Chondrocyte (in vitro differentiated cells): ENCODE measurements at regions not wholly inside any gene's neighbourhood (a gene's known extent, or its start where the extent isn't known, plus 50 kb on each side); places are given as distances from the start of the nearest gene placed in this dataset.
"Not testable (repeated sequence)": the region's sequence is repeated elsewhere in the genome, so short reads cannot be mapped to it uniquely, and the experiment has no call there.

Source experiments
- DNase-seq: peaks from one replicate; pipeline ENCODE4 v3.0.0; 2021; ENCODE audit warnings: mixed read lengths, low spot score
- H3K27ac Mint-ChIP-seq: one replicate; pipeline ENCODE4 v1.8.0; 2021; ENCODE audit warnings: mild to moderate bottlenecking, moderate library complexity, mixed read lengths; ENCODE audit not compliant: unreplicated experiment
- H3K27me3 Mint-ChIP-seq: 2 replicates; pipeline ENCODE4 v1.8.0; 2021; ENCODE audit warnings: low read depth, mixed read lengths
- H3K36me3 Mint-ChIP-seq: 2 replicates; pipeline ENCODE4 v1.8.0; 2021; ENCODE audit warnings: low read depth, mixed read lengths
- H3K4me1 Mint-ChIP-seq: 2 replicates; pipeline ENCODE4 v1.8.0; 2021; ENCODE audit warnings: low read depth, mild to moderate bottlenecking, mixed read lengths
- H3K4me3 Mint-ChIP-seq: one replicate; pipeline ENCODE4 v1.8.0; 2021; ENCODE audit warnings: mild to moderate bottlenecking, moderate library complexity, mixed read lengths; ENCODE audit not compliant: unreplicated experiment
- H3K9me3 Mint-ChIP-seq: 2 replicates; pipeline ENCODE4 v1.8.0; 2021; ENCODE audit warnings: low read depth, mixed read lengths
- TF ChIP-seq, protein P1 (sequence below): fragments of 200-600 bp; sonication (generic); IDR thresholded peaks from 2 replicates; pipeline ENCODE4 v1.5.0; 2021; ENCODE audit warnings: antibody characterized with exemption, mild to moderate bottlenecking, moderate library complexity

DNA sequence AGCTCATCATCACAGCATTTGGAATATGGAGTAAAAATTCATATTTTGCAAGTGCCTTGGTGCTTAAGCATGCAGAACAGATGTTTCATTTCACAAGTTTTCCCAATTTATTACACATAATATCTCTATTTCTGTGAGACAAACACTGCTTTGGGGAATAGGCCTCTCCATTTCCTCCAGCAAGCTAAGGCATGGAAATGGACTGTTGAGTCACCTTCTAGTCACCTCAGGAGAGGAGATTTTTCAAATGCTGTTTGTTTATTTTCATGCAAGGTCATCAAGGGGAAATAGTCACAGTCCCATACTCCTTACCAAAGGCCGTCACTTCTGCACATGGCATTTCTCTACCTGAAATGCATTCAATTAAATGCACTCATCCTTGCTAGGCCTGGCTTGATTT is 57.4 kb upstream of the NUTM2D start:
- H3K9me3 Mint-ChIP-seq, DNase-seq, H3K27ac Mint-ChIP-seq, H3K36me3 Mint-ChIP-seq, H3K4me3 Mint-ChIP-seq, H3K27me3 Mint-ChIP-seq, H3K4me1 Mint-ChIP-seq: not testable (repeated sequence)

DNA sequence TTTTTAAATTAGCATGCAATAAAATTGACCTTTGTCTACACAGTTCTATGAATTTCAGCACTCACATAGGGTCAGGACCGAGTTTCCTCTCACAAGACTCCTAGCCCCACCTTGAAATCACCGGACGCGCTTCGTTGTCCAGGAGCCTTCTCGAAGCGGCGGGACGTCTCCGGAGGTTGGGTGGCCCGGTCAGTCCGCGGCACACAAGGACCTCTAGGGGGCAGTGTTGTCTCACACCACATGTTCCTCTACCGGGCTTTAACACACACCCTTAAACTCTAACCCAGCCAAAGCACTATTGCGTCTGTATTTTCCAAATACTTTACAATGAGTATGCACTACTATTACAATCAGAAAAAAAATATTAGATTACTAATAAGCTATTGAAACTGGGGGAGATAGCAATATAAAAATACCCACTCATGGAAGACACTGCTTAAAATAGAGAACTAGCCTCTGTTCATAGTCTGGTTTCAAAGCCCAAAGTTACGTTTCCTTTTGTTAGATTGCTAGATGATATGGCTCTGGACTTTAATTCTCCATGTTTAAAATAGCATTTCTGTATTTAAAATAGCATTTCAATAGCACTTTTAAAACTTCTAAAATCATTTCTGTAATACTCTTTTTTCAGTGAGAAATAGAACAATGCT is 56.0 kb upstream of the NUTM2D start:
- H3K36me3 Mint-ChIP-seq: not testable (repeated sequence)

DNA sequence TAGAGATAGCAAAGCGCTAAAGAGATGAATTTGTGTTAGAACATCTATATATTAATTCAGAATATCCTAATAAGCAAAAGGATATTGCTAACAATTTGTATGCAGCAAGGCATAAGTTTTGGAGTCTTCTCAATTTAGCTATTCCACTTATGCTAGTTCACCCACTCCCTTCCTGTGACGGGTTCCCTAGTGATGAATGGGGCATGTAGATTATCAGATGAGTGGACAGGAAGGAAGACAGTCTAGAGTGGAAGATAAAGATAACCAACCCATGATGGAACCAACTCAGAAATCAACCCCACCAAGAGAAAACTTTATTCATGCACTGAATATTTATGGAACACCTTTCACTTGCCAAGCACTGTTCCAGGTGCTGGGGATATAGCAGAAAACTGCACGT is 55.4 kb upstream of the NUTM2D start:
- not testable (repeated sequence) for H3K27ac Mint-ChIP-seq, H3K27me3 Mint-ChIP-seq, H3K36me3 Mint-ChIP-seq, DNase-seq, H3K4me3 Mint-ChIP-seq, H3K4me1 Mint-ChIP-seq, H3K9me3 Mint-ChIP-seq

More for the DNA sequence above, 56.0 kb upstream of the NUTM2D start:
- H3K9me3 Mint-ChIP-seq, H3K27me3 Mint-ChIP-seq, H3K27ac Mint-ChIP-seq, H3K4me3 Mint-ChIP-seq, DNase-seq, H3K4me1 Mint-ChIP-seq: not testable (repeated sequence)
- TF ChIP-seq, protein P1, sequence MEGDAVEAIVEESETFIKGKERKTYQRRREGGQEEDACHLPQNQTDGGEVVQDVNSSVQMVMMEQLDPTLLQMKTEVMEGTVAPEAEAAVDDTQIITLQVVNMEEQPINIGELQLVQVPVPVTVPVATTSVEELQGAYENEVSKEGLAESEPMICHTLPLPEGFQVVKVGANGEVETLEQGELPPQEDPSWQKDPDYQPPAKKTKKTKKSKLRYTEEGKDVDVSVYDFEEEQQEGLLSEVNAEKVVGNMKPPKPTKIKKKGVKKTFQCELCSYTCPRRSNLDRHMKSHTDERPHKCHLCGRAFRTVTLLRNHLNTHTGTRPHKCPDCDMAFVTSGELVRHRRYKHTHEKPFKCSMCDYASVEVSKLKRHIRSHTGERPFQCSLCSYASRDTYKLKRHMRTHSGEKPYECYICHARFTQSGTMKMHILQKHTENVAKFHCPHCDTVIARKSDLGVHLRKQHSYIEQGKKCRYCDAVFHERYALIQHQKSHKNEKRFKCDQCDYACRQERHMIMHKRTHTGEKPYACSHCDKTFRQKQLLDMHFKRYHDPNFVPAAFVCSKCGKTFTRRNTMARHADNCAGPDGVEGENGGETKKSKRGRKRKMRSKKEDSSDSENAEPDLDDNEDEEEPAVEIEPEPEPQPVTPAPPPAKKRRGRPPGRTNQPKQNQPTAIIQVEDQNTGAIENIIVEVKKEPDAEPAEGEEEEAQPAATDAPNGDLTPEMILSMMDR: peak; percentile 63

DNA sequence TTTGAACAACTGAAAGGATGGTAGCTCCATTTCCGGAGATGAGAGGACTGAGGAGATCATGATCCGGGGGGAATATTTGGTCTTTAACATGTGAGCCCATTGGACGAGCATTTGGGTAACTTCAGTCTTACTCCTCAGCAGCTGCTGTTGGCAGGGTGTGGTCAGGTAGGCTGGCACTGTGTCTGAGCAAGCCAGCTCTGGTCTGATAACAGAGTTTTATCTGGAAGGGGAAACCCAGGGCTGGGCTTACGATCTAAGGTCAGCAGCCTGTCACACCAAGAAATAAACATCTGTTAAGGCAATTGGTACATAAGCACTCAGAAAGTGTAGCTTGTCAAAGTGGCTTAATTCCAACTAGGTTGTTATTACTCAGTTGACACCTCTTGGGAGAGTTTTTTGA is 53.8 kb upstream of the NUTM2D start:
- DNase-seq, H3K4me1 Mint-ChIP-seq, H3K27me3 Mint-ChIP-seq, H3K27ac Mint-ChIP-seq, H3K4me3 Mint-ChIP-seq, H3K9me3 Mint-ChIP-seq, H3K36me3 Mint-ChIP-seq: not testable (repeated sequence)

DNA sequence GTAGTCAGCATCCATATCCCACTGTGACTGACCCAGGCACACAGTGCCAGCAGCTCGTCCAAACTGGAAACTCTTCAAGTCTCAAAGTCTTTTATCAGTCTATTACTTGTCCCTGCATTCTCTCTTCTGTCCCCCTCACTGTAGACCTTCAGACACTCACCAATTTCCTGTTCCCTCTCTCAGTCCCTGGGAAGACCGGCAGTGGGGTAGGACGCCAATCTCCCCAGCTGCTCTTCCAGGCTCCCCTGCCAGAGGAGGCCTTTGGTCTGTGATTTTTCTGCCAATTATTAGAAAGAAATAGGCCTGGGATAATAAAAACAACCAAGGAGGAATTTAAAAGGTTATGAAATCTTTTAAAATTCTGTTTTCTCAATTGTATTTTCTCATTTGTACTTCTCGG is 50.9 kb upstream of the NUTM2D start:
- not testable (repeated sequence) for H3K4me3 Mint-ChIP-seq, H3K27me3 Mint-ChIP-seq, H3K4me1 Mint-ChIP-seq, H3K36me3 Mint-ChIP-seq, H3K27ac Mint-ChIP-seq, DNase-seq, H3K9me3 Mint-ChIP-seq
